WTC11 (cell line): ENCODE measurements at regions not wholly inside any gene's neighbourhood (a gene's known extent, or its start where the extent isn't known, plus 50 kb on each side); places are given as distances from the start of the nearest gene placed in this dataset.

Experiments
- ATAC-seq: fragments of 200-7000 bp; cut with Tn5 transposase; 2 replicates; pipeline ENCODE4 v1.10.0; 2021; ENCODE audit warnings: mild to moderate bottlenecking, moderate library complexity
- CTCF ChIA-PET: fragments of 300-600 bp; sonication (Branson Sonifier 250); formaldehyde crosslinking; loops from one replicate; lab custom pipeline; 2021; ENCODE audit warnings: antibody characterized with exemption; lab: Charles Lee
- POLR2A ChIA-PET: fragments of 350-600 bp; sonication (Branson Sonifier 250); formaldehyde crosslinking; loops from one replicate; lab custom pipeline; 2021; ENCODE audit warnings: antibody characterized with exemption; lab: Charles Lee
- DNase-seq: peaks from one replicate; pipeline ENCODE4 v3.0.0; 2021; ENCODE audit warnings: low spot score
- H3K27ac Mint-ChIP-seq: 2 replicates; pipeline ENCODE4 v1.8.0; 2021; ENCODE audit warnings: mixed read lengths
- H3K27me3 Mint-ChIP-seq: 2 replicates; pipeline ENCODE4 v1.8.0; 2021; ENCODE audit warnings: low read depth, mild to moderate bottlenecking, moderate library complexity, mixed read lengths
- H3K36me3 Mint-ChIP-seq: 2 replicates; pipeline ENCODE4 v1.8.0; 2021; ENCODE audit warnings: mixed read lengths
- H3K4me1 Mint-ChIP-seq: 2 replicates; pipeline ENCODE4 v1.8.0; 2022; ENCODE audit warnings: mixed read lengths
- H3K4me3 Mint-ChIP-seq: 2 replicates; pipeline ENCODE4 v1.8.0; 2021; ENCODE audit warnings: mild to moderate bottlenecking, moderate library complexity, mixed read lengths
- H3K9me3 Mint-ChIP-seq: 2 replicates; pipeline ENCODE4 v1.8.0; 2021; ENCODE audit warnings: mixed read lengths
- ELF4 ChIP-seq: sonication (generic); formaldehyde crosslinking; IDR thresholded peaks from 2 replicates; pipeline ENCODE4 v1.8.1; 2022; ENCODE audit warnings: low read depth, mild to moderate bottlenecking, moderate library complexity, missing genetic modification reagents
- FOXJ3 ChIP-seq: sonication (generic); formaldehyde crosslinking; IDR thresholded peaks from 2 replicates; pipeline ENCODE4 v1.9.0; 2021; ENCODE audit warnings: missing genetic modification reagents, mild to moderate bottlenecking, borderline replicate concordance
- MYBL2 ChIP-seq: sonication (generic); formaldehyde crosslinking; IDR thresholded peaks from 2 replicates; pipeline ENCODE4 v1.8.1; 2023; ENCODE audit warnings: mild to moderate bottlenecking, moderate library complexity, missing genetic modification reagents
- NR3C1 ChIP-seq: sonication (generic); formaldehyde crosslinking; conservative IDR thresholded peaks from 2 replicates; pipeline ENCODE4 v1.8.1; 2023; ENCODE audit warnings: low read depth, mild to moderate bottlenecking, missing genetic modification reagents
- TEAD1 ChIP-seq: sonication (generic); formaldehyde crosslinking; IDR thresholded peaks from 2 replicates; pipeline ENCODE4 v1.8.0; 2022; ENCODE audit warnings: mild to moderate bottlenecking, missing genetic modification reagents
- TEAD4 ChIP-seq: sonication (generic); formaldehyde crosslinking; IDR thresholded peaks from 2 replicates; pipeline ENCODE4 v1.8.0; 2022; ENCODE audit warnings: mild to moderate bottlenecking, missing genetic modification reagents
- TP53 ChIP-seq: sonication (generic); formaldehyde crosslinking; IDR thresholded peaks from 2 replicates; pipeline ENCODE4 v1.8.1; 2023; ENCODE audit warnings: mild to moderate bottlenecking, missing genetic modification reagents
- ZNF317 ChIP-seq: sonication (generic); formaldehyde crosslinking; IDR thresholded peaks from 2 replicates; pipeline ENCODE4 v1.8.1; 2023; ENCODE audit warnings: low read depth, mild to moderate bottlenecking, moderate library complexity, missing genetic modification reagents, borderline replicate concordance
- TF ChIP-seq, protein P1 (sequence below): sonication (generic); formaldehyde crosslinking; IDR thresholded peaks from 2 replicates; pipeline ENCODE4 v1.8.0; 2022; ENCODE audit warnings: mild to moderate bottlenecking, missing genetic modification reagents
- TF ChIP-seq, protein P2 (sequence below): fragments of 250-450 bp; sonication (Bioruptor Pico); IDR thresholded peaks from 2 replicates; pipeline ENCODE4 v1.9.0; 2021; ENCODE audit warnings: mild to moderate bottlenecking
- TF ChIP-seq, protein P3 (sequence below): sonication (generic); formaldehyde crosslinking; IDR thresholded peaks from 2 replicates; pipeline ENCODE4 v1.8.0; 2022; ENCODE audit warnings: mild to moderate bottlenecking, missing genetic modification reagents
- TF ChIP-seq, protein P4 (sequence below): sonication (generic); formaldehyde crosslinking; IDR thresholded peaks from 2 replicates; pipeline ENCODE4 v1.8.1; 2023; ENCODE audit warnings: mild to moderate bottlenecking, missing genetic modification reagents, moderate library complexity
- TF ChIP-seq, protein P5 (sequence below): sonication (generic); formaldehyde crosslinking; IDR thresholded peaks from 2 replicates; pipeline ENCODE4 v1.8.1; 2022; ENCODE audit warnings: mild to moderate bottlenecking, moderate library complexity, missing genetic modification reagents
- TF ChIP-seq, protein P6 (sequence below): sonication (generic); formaldehyde crosslinking; IDR thresholded peaks from 2 replicates; pipeline ENCODE4 v1.8.0; 2023; ENCODE audit warnings: missing genetic modification reagents
- TF ChIP-seq, protein P7 (sequence below): sonication (generic); formaldehyde crosslinking; conservative IDR thresholded peaks from 2 replicates; pipeline ENCODE4 v1.8.1; 2023; ENCODE audit warnings: mild to moderate bottlenecking, low read depth, missing genetic modification reagents, moderate library complexity
- TF ChIP-seq, protein P8 (sequence below): fragments of 250-450 bp; sonication (Bioruptor Pico); IDR thresholded peaks from 2 replicates; pipeline ENCODE4 v1.9.0; 2021; ENCODE audit warnings: moderate library complexity, mild to moderate bottlenecking, inconsistent platforms, borderline replicate concordance
- TF ChIP-seq, protein P9 (sequence below): sonication (generic); formaldehyde crosslinking; conservative IDR thresholded peaks from 2 replicates; pipeline ENCODE4 v1.8.1; 2022; ENCODE audit warnings: mild to moderate bottlenecking, missing genetic modification reagents

DNA sequence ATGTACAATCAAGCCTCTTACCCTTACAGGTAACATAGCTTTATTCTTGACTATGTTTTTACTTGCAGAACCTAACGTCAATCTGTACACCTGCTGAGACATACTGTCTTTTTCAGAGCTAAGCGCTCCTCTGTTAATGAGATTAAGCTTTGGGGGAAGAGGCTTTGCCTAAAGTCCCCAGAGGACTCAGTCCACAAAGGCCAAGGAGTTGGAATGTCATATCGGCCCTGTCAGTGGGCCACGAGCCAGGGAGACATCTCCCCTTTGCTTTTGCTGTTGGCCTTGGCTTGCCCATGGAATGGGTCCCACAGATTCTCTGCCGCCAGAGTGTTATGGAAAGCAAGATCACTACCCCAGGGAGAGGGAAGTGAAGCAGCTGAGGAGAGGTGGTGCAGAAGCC, 64.1 kb upstream of the SOX4 start:
- no peak overlapping the region for H3K27ac Mint-ChIP-seq
- H3K9me3 Mint-ChIP-seq: no peaks in the 10 kb centered on the region
- H3K27me3 Mint-ChIP-seq: no peaks in the 10 kb centered on the region
- peaks cover 3% of the 10 kb centered on the region for H3K4me1 Mint-ChIP-seq
- ATAC-seq (no peak), DNase-seq (no peak)
- H3K36me3 Mint-ChIP-seq: no peaks in the 10 kb centered on the region
- no peak for TF ChIP-seq TEAD4 (CRISPR knock-in tag)
- TF ChIP-seq TP53 (CRISPR knock-in tag): no peak
- TF ChIP-seq, protein P1, sequence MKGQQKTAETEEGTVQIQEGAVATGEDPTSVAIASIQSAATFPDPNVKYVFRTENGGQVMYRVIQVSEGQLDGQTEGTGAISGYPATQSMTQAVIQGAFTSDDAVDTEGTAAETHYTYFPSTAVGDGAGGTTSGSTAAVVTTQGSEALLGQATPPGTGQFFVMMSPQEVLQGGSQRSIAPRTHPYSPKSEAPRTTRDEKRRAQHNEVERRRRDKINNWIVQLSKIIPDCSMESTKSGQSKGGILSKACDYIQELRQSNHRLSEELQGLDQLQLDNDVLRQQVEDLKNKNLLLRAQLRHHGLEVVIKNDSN: no peak
- TF ChIP-seq TEAD1 (CRISPR knock-in tag): no peak
- TF ChIP-seq, protein P2, sequence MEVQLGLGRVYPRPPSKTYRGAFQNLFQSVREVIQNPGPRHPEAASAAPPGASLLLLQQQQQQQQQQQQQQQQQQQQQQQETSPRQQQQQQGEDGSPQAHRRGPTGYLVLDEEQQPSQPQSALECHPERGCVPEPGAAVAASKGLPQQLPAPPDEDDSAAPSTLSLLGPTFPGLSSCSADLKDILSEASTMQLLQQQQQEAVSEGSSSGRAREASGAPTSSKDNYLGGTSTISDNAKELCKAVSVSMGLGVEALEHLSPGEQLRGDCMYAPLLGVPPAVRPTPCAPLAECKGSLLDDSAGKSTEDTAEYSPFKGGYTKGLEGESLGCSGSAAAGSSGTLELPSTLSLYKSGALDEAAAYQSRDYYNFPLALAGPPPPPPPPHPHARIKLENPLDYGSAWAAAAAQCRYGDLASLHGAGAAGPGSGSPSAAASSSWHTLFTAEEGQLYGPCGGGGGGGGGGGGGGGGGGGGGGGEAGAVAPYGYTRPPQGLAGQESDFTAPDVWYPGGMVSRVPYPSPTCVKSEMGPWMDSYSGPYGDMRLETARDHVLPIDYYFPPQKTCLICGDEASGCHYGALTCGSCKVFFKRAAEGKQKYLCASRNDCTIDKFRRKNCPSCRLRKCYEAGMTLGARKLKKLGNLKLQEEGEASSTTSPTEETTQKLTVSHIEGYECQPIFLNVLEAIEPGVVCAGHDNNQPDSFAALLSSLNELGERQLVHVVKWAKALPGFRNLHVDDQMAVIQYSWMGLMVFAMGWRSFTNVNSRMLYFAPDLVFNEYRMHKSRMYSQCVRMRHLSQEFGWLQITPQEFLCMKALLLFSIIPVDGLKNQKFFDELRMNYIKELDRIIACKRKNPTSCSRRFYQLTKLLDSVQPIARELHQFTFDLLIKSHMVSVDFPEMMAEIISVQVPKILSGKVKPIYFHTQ (CRISPR knock-in tag): no peak
- TF ChIP-seq, protein P3, sequence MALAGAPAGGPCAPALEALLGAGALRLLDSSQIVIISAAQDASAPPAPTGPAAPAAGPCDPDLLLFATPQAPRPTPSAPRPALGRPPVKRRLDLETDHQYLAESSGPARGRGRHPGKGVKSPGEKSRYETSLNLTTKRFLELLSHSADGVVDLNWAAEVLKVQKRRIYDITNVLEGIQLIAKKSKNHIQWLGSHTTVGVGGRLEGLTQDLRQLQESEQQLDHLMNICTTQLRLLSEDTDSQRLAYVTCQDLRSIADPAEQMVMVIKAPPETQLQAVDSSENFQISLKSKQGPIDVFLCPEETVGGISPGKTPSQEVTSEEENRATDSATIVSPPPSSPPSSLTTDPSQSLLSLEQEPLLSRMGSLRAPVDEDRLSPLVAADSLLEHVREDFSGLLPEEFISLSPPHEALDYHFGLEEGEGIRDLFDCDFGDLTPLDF: no peak
- no peak for TF ChIP-seq FOXJ3 (CRISPR knock-in tag)
- no peak for TF ChIP-seq NR3C1
- no peak for TF ChIP-seq ELF4 (CRISPR knock-in tag)
- TF ChIP-seq, protein P4, sequence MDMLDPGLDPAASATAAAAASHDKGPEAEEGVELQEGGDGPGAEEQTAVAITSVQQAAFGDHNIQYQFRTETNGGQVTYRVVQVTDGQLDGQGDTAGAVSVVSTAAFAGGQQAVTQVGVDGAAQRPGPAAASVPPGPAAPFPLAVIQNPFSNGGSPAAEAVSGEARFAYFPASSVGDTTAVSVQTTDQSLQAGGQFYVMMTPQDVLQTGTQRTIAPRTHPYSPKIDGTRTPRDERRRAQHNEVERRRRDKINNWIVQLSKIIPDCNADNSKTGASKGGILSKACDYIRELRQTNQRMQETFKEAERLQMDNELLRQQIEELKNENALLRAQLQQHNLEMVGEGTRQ (CRISPR knock-in tag): no peak
- TF ChIP-seq, protein P5, sequence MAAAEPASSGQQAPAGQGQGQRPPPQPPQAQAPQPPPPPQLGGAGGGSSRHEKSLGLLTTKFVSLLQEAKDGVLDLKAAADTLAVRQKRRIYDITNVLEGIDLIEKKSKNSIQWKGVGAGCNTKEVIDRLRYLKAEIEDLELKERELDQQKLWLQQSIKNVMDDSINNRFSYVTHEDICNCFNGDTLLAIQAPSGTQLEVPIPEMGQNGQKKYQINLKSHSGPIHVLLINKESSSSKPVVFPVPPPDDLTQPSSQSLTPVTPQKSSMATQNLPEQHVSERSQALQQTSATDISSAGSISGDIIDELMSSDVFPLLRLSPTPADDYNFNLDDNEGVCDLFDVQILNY (CRISPR knock-in tag): no peak
- TF ChIP-seq MYBL2 (CRISPR knock-in tag): no peak
- TF ChIP-seq, protein P6, sequence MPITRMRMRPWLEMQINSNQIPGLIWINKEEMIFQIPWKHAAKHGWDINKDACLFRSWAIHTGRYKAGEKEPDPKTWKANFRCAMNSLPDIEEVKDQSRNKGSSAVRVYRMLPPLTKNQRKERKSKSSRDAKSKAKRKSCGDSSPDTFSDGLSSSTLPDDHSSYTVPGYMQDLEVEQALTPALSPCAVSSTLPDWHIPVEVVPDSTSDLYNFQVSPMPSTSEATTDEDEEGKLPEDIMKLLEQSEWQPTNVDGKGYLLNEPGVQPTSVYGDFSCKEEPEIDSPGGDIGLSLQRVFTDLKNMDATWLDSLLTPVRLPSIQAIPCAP (CRISPR knock-in tag): no peak
- TF ChIP-seq, protein P7, sequence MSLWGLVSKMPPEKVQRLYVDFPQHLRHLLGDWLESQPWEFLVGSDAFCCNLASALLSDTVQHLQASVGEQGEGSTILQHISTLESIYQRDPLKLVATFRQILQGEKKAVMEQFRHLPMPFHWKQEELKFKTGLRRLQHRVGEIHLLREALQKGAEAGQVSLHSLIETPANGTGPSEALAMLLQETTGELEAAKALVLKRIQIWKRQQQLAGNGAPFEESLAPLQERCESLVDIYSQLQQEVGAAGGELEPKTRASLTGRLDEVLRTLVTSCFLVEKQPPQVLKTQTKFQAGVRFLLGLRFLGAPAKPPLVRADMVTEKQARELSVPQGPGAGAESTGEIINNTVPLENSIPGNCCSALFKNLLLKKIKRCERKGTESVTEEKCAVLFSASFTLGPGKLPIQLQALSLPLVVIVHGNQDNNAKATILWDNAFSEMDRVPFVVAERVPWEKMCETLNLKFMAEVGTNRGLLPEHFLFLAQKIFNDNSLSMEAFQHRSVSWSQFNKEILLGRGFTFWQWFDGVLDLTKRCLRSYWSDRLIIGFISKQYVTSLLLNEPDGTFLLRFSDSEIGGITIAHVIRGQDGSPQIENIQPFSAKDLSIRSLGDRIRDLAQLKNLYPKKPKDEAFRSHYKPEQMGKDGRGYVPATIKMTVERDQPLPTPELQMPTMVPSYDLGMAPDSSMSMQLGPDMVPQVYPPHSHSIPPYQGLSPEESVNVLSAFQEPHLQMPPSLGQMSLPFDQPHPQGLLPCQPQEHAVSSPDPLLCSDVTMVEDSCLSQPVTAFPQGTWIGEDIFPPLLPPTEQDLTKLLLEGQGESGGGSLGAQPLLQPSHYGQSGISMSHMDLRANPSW (CRISPR knock-in tag): no peak
- TF ChIP-seq, protein P8, sequence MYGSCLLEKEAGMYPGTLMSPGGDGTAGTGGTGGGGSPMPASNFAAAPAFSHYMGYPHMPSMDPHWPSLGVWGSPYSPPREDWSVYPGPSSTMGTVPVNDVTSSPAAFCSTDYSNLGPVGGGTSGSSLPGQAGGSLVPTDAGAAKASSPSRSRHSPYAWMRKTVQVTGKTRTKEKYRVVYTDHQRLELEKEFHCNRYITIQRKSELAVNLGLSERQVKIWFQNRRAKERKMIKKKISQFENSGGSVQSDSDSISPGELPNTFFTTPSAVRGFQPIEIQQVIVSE: no peak
- TF ChIP-seq, protein P9, sequence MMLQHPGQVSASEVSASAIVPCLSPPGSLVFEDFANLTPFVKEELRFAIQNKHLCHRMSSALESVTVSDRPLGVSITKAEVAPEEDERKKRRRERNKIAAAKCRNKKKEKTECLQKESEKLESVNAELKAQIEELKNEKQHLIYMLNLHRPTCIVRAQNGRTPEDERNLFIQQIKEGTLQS (CRISPR knock-in tag): no peak
- no peak for TF ChIP-seq ZNF317
- ChIA-PET CTCF (no interaction called here), POLR2A (no interaction called here)
- H3K4me3 Mint-ChIP-seq: no peak overlapping the region
